SK-N-SH (cell line): ENCODE measurements at regions not wholly inside any gene's neighbourhood (a gene's known extent, or its start where the extent isn't known, plus 50 kb on each side); places are given as distances from the start of the nearest gene placed in this dataset.

Source experiments
- CTCF ChIA-PET: fragments of 300-600, 350-600 bp; formaldehyde crosslinking; extraction: SDS; loops from one replicate; lab custom pipeline; 2021; lab: Yijun Ruan, JAX
- POLR2A ChIA-PET: fragments of 350-600 bp; sonication (Branson Sonifier 250); formaldehyde crosslinking; extraction: SDS; loops from one replicate; lab custom pipeline; 2020; ENCODE audit warnings: antibody characterized with exemption, inconsistent platforms; lab: Yijun Ruan, JAX
- DNase-seq: peaks from one replicate; pipeline ENCODE4 v3.0.0; 2012
- H2AFZ ChIP-seq: fragments of 200-600 bp; sonication (generic); 2 replicates; pipeline ENCODE4 v1.8.1; 2016; ENCODE audit warnings: antibody characterized with exemption, mild to moderate bottlenecking, low read depth
- H3F3A ChIP-seq: fragments of 200-600 bp; sonication (generic); replicated peaks from 2 replicates; pipeline ENCODE3; 2016; ENCODE audit warnings: antibody characterized with exemption, mild to moderate bottlenecking; ENCODE audit not compliant: insufficient read depth
- H3K27ac ChIP-seq, 2 experiments: fragments of 200-500 bp in 1 of 2; fragments of 200-600 bp in 1 of 2; sonication (Bioruptor generic) in 1 of 2; sonication (generic), shearing (Covaris generic) in 1 of 2; 2 replicates each; pipeline versions ENCODE4 v1.5.1 to v1.6.1; 2014 to 2016; ENCODE audit warnings: low read depth in 2 of 2, inconsistent platforms in 1 of 2, low read length in 1 of 2, mild to moderate bottlenecking in 1 of 2, mixed read lengths in 1 of 2
- H3K27me3 ChIP-seq: fragments of 200-600 bp; sonication (generic), shearing (Covaris generic); 2 replicates; pipeline ENCODE4 v1.6.1; 2016; ENCODE audit warnings: mixed run types; ENCODE audit not compliant: insufficient read depth
- H3K36me3 ChIP-seq, 2 experiments: fragments of 200-500 bp in 1 of 2; fragments of 200-600 bp in 1 of 2; sonication (Bioruptor generic) in 1 of 2; sonication (generic) in 1 of 2; replicated peaks in 1 of 2; 2 replicates each; pipeline versions ENCODE3 to v1.5.1; 2014 to 2016; ENCODE audit warnings: low read length in 1 of 2, mild to moderate bottlenecking in 1 of 2; ENCODE audit not compliant: insufficient read depth in 2 of 2, control insufficient read depth in 1 of 2
- H3K4me1 ChIP-seq, 2 experiments: fragments of 200-500 bp in 1 of 2; fragments of 200-600 bp in 1 of 2; sonication (Bioruptor generic) in 1 of 2; sonication (generic), shearing (Covaris generic) in 1 of 2; 2 replicates each; pipeline versions ENCODE4 v1.5.1 to v1.6.1; 2014 to 2016; ENCODE audit warnings: low read depth in 1 of 2, low read length in 1 of 2, mixed run types in 1 of 2; ENCODE audit not compliant: insufficient read depth in 2 of 2, control insufficient read depth in 1 of 2
- H3K4me2 ChIP-seq: fragments of 200-600 bp; sonication (generic), shearing (Covaris generic); 2 replicates; pipeline ENCODE4 v1.6.1; 2017; ENCODE audit warnings: mixed run types
- H3K4me3 ChIP-seq, 2 experiments: fragments of 200-500 bp in 1 of 2; fragments of 200-600 bp in 1 of 2; sonication (Bioruptor generic) in 1 of 2; sonication (generic), shearing (Covaris generic) in 1 of 2; 2 replicates each; pipeline versions ENCODE4 v1.5.1 to v1.8.1; 2014 to 2016; ENCODE audit warnings: low read depth in 2 of 2, inconsistent platforms in 1 of 2, low read length in 1 of 2, mild to moderate bottlenecking in 1 of 2, mixed read lengths in 1 of 2, moderate library complexity in 1 of 2
- H3K79me2 ChIP-seq: fragments of 200-600 bp; sonication (generic); 2 replicates; pipeline ENCODE4 v1.8.1; 2017; ENCODE audit warnings: mild to moderate bottlenecking; ENCODE audit not compliant: insufficient read depth
- H3K9ac ChIP-seq: fragments of 200-600 bp; sonication (generic); 2 replicates; pipeline ENCODE4 v1.6.1; 2017; ENCODE audit warnings: mixed run types
- H3K9me2 ChIP-seq: fragments of 200-600 bp; sonication (generic); 2 replicates; pipeline ENCODE4 v1.6.1; 2017; ENCODE audit warnings: mixed run types
- H3K9me3 ChIP-seq: fragments of 200-600 bp; sonication (generic); 2 replicates; pipeline ENCODE4 v1.6.1; 2017; ENCODE audit warnings: mixed run types, mild to moderate bottlenecking, moderate library complexity
- H4K20me1 ChIP-seq: fragments of 200-600 bp; sonication (generic); 2 replicates; pipeline ENCODE4 v1.6.1; 2017; ENCODE audit warnings: mild to moderate bottlenecking, mixed run types; ENCODE audit not compliant: insufficient read depth
- CTCF ChIP-seq: fragments of 200-600 bp; sonication (generic); IDR thresholded peaks from 2 replicates; pipeline ENCODE4 v1.6.1; 2017; ENCODE audit warnings: antibody characterized with exemption, mild to moderate bottlenecking, moderate library complexity
- ELF1 ChIP-seq: IDR thresholded peaks from 2 replicates; pipeline ENCODE4 v1.4.0; 2012
- EP300 ChIP-seq, 2 experiments: IDR thresholded peaks; 2 replicates each; pipeline versions ENCODE4 v1.4.0 to v1.6.1; 2012; ENCODE audit warnings: borderline replicate concordance in 1 of 2, low read depth in 1 of 2, low read length in 1 of 2
- EZH2phosphoT487 ChIP-seq: fragments of 200-600 bp; sonication (generic); IDR thresholded peaks from 2 replicates; pipeline ENCODE4 v1.6.1; 2017; ENCODE audit warnings: low read depth, mixed run types, mild to moderate bottlenecking, antibody characterized with exemption, moderate library complexity, borderline replicate concordance
- FOSL2 ChIP-seq: IDR thresholded peaks from 2 replicates; pipeline ENCODE4 v1.4.0; 2012; ENCODE audit warnings: low read depth, mild to moderate bottlenecking, moderate library complexity, borderline replicate concordance
- FOXJ3 ChIP-seq: sonication (generic); formaldehyde crosslinking; IDR thresholded peaks from 2 replicates; pipeline ENCODE4 v1.5.1; 2020; ENCODE audit warnings: mild to moderate bottlenecking, missing genetic modification reagents
- GABPA ChIP-seq: IDR thresholded peaks from 2 replicates; pipeline ENCODE4 v1.4.0; 2012; ENCODE audit warnings: low read depth, mild to moderate bottlenecking
- GATA2 ChIP-seq: sonication (generic); formaldehyde crosslinking; IDR thresholded peaks from 2 replicates; pipeline ENCODE4 v1.5.0; 2020; ENCODE audit warnings: mild to moderate bottlenecking, missing genetic modification reagents
- MEF2A ChIP-seq: IDR thresholded peaks from 2 replicates; pipeline ENCODE4 v1.4.0; 2012; ENCODE audit warnings: low read depth, borderline replicate concordance
- MXI1 ChIP-seq: IDR thresholded peaks from 2 replicates; pipeline ENCODE4 v1.6.1; 2012; ENCODE audit warnings: mild to moderate bottlenecking, low read depth, low read length, improper control_type of control experiment
- NRF1 ChIP-seq: IDR thresholded peaks from 2 replicates; pipeline ENCODE4 v1.6.1; 2012; ENCODE audit warnings: low read depth, mild to moderate bottlenecking, low read length
- POLR2AphosphoS5 ChIP-seq: IDR thresholded peaks from 2 replicates; pipeline ENCODE4 v1.6.1; 2012; ENCODE audit warnings: low read depth, low read length
- RCOR1 ChIP-seq: fragments of 150-350 bp; IDR thresholded peaks from 2 replicates; pipeline ENCODE4 v1.6.1; 2017; ENCODE audit warnings: antibody characterized with exemption, low read length
- RFX5 ChIP-seq: IDR thresholded peaks from 2 replicates; pipeline ENCODE4 v1.6.1; 2012; ENCODE audit warnings: mild to moderate bottlenecking, improper control_type of control experiment, low read length
- RXRA ChIP-seq: IDR thresholded peaks from 2 replicates; pipeline ENCODE4 v1.4.0; 2012; ENCODE audit warnings: low read depth, mild to moderate bottlenecking, borderline replicate concordance
- SIN3A ChIP-seq: IDR thresholded peaks from 2 replicates; pipeline ENCODE4 v1.6.1; 2012; ENCODE audit warnings: low read depth, mild to moderate bottlenecking, low read length, moderate library complexity, borderline replicate concordance
- TAF1 ChIP-seq: IDR thresholded peaks from 2 replicates; pipeline ENCODE4 v1.6.1; 2012; ENCODE audit warnings: low read depth, mild to moderate bottlenecking, low read length, moderate library complexity, borderline replicate concordance
- TEAD4 ChIP-seq: IDR thresholded peaks from 2 replicates; pipeline ENCODE4 v1.4.0; 2012; ENCODE audit warnings: mild to moderate bottlenecking, borderline replicate concordance; ENCODE audit not compliant: insufficient read depth
- USF2 ChIP-seq: fragments of 150-350 bp; IDR thresholded peaks from 2 replicates; pipeline ENCODE4 v1.6.1; 2017; ENCODE audit warnings: antibody characterized with exemption, low read length, low read depth, borderline replicate concordance
- WGBS: methylation state at CpG from one replicate; pipeline ENCODE4 v1.1.6; 2017; ENCODE audit warnings: low lambda C conversion rate; 5-methylcytosine and 5-hydroxymethylcytosine counted together
- TF ChIP-seq, protein P1 (sequence below): fragments of 150-350 bp; IDR thresholded peaks from 2 replicates; pipeline ENCODE4 v1.6.1; 2016; ENCODE audit warnings: mild to moderate bottlenecking, low read depth, low read length

DNA sequence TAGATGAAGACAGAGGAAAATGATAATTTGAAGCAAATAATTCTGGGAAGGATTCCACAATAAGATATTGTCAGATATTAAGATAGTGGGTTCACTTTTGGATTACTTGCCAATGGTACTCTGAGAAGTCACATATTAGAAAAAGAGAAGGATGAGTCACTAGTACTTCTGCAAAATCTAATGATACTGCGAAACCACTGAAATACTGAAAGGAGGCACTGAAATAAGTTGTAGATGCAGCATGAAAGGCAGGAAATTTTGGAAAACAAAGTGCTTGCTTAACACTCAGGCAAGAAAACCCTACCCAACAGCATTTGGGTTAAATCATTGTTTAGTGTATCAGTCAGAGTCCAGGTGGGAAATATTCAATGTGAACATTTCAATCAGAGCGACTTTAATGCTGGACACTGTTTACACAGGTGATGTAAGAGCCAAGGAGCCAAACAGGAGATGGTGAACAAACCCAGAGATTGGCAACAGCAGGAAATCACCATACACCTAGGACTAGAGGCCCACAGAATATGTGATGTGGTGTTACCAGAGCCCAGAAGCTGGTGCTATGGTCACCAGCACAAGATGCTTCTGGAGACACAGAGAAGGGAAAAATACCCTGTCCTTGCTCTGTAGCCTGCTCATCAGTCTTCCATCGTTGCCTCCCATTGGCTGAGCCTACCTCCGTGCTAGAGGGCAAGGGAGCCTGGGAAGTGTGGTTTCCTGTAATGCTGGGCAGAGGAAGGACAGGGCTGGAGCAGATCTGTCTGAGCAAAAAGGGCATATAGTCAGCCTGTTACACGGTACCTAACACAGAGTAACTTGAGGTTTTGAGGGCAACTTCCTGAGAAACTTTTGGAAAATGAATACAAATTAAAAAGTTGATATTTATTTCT is 204.7 kb upstream of the ITGA4 start:
- Histone ChIP-seq H3K9me3 (no peaks in the 10 kb centered on the region), H3K27ac (no peak overlapping the region), H3K27me3 (no peaks in the 10 kb centered on the region), H3K9ac (no peak overlapping the region), H3K79me2 (no peaks in the 10 kb centered on the region), H2AFZ (no peak overlapping the region), H3K36me3 (no peaks in the 10 kb centered on the region), H4K20me1 (no peaks in the 10 kb centered on the region)
- no peak for DNase-seq
- TF ChIP-seq SIN3A (no peak), RXRA (no peak), GATA2 (no peak), USF2 (no peak), FOSL2 (no peak), EZH2phosphoT487 (no peak), GABPA (no peak), CTCF (no peak), RCOR1 (no peak)
- TF ChIP-seq, protein P1, sequence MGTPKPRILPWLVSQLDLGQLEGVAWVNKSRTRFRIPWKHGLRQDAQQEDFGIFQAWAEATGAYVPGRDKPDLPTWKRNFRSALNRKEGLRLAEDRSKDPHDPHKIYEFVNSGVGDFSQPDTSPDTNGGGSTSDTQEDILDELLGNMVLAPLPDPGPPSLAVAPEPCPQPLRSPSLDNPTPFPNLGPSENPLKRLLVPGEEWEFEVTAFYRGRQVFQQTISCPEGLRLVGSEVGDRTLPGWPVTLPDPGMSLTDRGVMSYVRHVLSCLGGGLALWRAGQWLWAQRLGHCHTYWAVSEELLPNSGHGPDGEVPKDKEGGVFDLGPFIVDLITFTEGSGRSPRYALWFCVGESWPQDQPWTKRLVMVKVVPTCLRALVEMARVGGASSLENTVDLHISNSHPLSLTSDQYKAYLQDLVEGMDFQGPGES: no peak
- TF ChIP-seq, all 33 proteins: peak for 0
- CTCF ChIA-PET: no interaction called here
- no peak overlapping the region for H3K4me2 ChIP-seq
- POLR2A ChIA-PET: no interaction called here
- WGBS: 76% methylated on average over 5 of the region's 5 CpGs
- H3K4me3 ChIP-seq: no peak overlapping the region
- H3K4me1 ChIP-seq: no peaks in the 10 kb centered on the region
- H3K9me2 ChIP-seq: no peaks in the 10 kb centered on the region
- no peaks in the 10 kb centered on the region for H3F3A ChIP-seq

DNA sequence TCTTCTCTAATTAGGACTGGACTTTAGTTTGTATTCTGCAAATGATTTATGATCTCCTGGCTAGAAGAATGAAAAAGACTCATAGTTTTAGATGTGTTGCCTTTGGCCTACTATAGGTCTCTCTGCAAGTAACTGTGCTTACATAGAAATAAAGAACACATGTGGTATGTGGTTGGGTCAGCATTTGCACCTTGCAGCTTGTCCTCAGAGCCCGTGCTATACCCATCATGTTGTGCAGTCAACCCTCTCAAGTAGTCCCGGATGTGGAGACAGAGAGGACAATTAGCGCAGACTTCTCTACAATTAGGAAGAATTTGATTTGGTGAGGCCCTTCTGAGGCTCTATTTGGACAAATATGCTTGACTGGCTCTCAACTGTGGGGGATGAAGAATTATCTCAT is 203.7 kb upstream of the ITGA4 start:
- POLR2A ChIA-PET: no interaction called here

More for the DNA sequence above, 203.7 kb upstream of the ITGA4 start:
- CTCF ChIA-PET: no interaction called here
- Histone ChIP-seq H4K20me1 (no peaks in the 10 kb centered on the region), H2AFZ (no peak overlapping the region), H3K9me3 (no peaks in the 10 kb centered on the region), H3K4me2 (no peak overlapping the region), H3K27me3 (no peaks in the 10 kb centered on the region), H3K4me1 (no peaks in the 10 kb centered on the region; a peak in 1 of 4 replicates), H3K9ac (no peak overlapping the region), H3K36me3 (no peaks in the 10 kb centered on the region), H3K79me2 (no peaks in the 10 kb centered on the region), H3F3A (peaks cover 2% of the 10 kb centered on the region), H3K9me2 (no peaks in the 10 kb centered on the region), H3K27ac (no peak overlapping the region), H3K4me3 (no peak overlapping the region)
- DNase-seq: no peak
- WGBS: 86% methylated on average over 3 of the region's 3 CpGs
- TF ChIP-seq RXRA (no peak), USF2 (no peak), FOSL2 (no peak), FOXJ3 (no peak), EZH2phosphoT487 (no peak), MEF2A (no peak), TEAD4 (no peak), RFX5 (no peak), GATA2 (no peak), ELF1 (no peak), RCOR1 (no peak), EP300 (IDR thresholded peaks at IDR 0.05; ENCODE audit: borderline replicate concordance in 1 of 2, low read depth in 1 of 2, low read length in 1 of 2) (no peak), TAF1 (no peak), NRF1 (no peak), POLR2AphosphoS5 (no peak), MXI1 (no peak)
- TF ChIP-seq, protein P1: no peak
